ENCODE measurements at regions not wholly inside any gene's neighbourhood (a gene's known extent, or its start where the extent isn't known, plus 50 kb on each side); places are given as distances from the start of the nearest gene placed in this dataset.
"Not testable (repeated sequence)": the region's sequence is repeated elsewhere in the genome, so short reads cannot be mapped to it uniquely, and the experiment has no call there.

DNA sequence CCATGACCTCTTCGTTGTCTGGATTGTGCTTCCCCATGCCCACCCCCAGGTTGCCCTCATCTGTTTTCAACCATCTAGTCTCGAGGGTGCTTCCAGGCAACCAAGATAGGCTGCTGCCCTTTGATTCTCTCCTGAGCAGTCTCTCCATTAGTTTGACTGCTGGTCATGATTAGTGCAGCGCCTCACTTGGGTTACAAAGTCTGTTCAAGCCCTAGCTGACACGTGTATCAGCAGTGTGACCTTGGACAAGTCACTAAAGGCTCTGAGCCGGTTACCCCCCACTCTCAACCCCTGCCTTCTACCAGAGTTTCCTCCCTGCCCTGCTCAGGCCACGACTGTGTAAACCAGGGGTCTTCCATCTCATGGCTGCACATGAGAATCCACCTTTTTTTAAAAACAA, 185.3 kb upstream of the PWP1 start:
- DNase-seq (ENCODE audit: low read depth) = no peak

DNA sequence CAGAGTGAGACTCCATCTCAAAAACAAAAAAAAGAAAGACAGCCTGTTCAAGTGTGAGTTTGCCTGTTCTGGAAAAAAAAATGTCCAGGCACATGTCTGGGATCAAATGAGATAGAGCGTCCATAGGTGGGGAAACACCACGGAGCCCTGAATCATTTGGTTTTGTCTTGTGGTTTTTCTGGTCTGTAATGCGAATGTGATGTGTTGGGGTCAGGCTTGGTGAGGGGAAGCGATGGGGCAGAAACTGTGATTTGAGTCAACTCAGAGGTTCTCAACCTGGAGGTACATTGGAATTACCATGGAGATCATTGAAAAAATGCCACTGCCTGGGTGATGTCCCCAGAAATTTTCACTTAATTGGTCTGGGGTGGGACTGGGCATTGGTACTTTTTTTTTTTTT, 183.9 kb upstream of the PWP1 start:
- DNase-seq (ENCODE audit: low read depth) = no peak

- no peak for DNase-seq (ENCODE audit: low read depth)
Observed at GRCh38 chr12:107503129-107503855, 182.3 kb upstream of the PWP1 start.

DNA sequence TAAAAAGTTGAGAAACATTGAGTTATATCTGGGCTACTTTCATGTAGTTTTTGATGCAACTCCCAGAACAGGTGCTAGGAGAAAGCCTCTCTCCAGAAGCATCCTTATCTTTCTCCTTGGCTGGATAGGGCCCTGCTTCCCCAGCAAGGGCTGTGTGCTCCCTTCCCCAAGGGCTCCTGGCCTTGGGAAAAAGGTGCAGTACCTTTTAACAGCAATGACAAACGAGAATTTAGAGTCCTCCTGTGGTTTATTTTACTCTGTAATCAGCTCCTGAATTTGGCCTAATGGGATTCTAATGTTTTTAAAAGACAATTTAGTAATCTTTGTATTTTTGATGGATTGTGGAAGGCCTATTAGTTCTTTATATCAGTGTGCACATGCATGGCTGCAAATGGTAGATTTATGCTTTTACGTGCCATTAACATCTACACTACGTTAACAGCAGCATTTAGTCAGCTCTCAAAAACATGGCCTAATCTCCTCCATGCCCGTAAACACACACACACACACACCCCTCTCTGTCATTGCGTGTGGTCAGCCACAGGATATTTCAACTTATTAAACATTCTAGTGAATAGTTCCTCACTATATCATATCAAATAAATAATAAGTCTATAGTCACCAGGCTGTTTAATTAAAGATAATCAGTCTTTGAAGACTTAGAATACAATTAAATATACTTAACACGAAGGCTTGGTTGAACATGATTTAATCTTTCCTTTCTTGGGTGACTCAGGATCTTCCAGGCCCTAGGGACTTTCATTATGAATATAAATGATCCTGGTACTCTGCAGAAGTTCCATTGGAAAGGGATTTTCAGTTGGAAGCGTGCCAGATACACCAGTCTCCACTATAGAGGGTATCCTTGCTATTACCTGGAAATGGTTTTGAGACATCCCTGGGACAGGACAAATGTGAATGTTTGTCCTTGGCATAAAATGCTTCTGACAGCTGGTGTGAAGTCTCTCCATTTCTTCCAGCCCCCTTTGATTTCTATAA, 181.4 kb upstream of the PWP1 start:
- no peak for DNase-seq (ENCODE audit: low read depth)

GRCh38 chr12:107509421-107509820, 176.2 kb upstream of the PWP1 start:
- no peak for DNase-seq (ENCODE audit: low read depth)

GRCh38 chr12:107510211-107510610, 175.4 kb upstream of the PWP1 start:
- no peak for DNase-seq (ENCODE audit: low read depth)

DNA sequence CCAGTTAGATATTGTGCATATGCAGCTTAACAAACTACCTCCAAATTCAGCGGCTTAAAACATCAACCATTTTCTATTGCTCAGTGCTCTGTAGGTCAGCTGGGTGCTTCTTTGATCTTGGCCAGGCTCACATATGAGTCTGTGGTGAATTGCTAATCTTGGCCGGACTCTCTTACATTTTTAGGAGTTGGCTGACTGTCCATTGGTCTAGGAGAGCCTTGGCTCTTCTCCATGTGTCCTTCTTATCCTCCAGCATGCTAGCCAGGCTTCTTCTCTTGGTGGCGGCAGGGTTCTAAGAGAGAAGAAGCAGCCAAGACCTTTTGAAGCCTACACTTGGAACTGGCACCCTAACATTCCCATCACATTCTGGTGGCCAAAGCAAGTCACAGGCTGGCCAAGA, 174.3 kb upstream of the PWP1 start:
- DNase-seq (ENCODE audit: low read depth) = no peak

GRCh38 chr12:107512391-107512790, 173.2 kb upstream of the PWP1 start:
- DNase-seq (ENCODE audit: low read depth) = no peak

GRCh38 chr12:107513184-107513583, 172.4 kb upstream of the PWP1 start:
- DNase-seq (ENCODE audit: low read depth) = no peak

- no peak for DNase-seq (ENCODE audit: low read depth)
Observed at GRCh38 chr12:107513636-107514400, 171.8 kb upstream of the PWP1 start.

DNA sequence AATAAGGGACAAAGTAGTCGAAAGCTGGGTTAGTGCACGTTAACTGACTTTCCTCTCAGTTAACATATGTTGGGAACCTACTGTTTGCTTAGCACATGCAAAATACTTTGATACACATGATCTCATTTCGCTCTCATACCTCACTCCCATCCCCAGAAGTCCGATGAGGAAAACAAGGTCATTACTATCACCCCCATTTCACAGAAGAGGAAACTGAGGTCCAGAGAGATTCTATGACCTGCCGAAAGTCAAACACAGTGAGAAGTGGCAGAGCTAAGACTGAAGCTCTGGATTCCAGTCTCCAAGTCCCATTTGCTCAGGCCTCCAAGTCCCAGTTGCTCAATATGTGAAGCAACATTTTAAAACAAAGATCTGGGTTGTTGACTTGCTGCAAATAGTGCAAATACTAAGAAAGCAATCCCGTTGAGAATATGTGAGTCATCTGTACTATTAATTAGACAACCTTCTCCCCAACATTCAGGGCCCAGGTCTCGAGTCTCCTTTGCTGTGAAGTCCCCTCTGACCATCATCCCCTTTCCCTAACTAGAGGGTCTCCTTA, 170.6 kb upstream of the PWP1 start:
- no peak for DNase-seq (ENCODE audit: low read depth)

GRCh38 chr12:107515446-107515958, 170.1 kb upstream of the PWP1 start:
- no peak for DNase-seq (ENCODE audit: low read depth)

DNA sequence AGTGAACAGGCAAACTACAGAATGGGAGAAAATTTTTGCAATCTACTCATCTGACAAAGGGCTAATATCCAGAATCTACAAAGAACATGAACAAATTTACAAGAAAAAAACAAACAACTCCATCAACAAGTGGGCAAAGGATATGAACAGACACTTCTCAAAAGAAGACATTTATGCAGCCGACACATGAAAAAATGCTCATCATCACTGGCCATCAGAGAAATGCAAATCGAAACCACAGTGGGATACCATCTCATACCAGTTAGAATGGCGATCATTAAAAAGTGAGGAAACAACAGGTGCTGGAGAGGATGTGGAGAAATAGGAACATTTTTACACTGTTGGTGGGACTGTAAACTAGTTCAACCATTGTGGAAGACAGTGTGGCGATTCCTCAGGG, 167.8 kb upstream of the PWP1 start:
- not testable (repeated sequence) for DNase-seq (ENCODE audit: low read depth)

DNA sequence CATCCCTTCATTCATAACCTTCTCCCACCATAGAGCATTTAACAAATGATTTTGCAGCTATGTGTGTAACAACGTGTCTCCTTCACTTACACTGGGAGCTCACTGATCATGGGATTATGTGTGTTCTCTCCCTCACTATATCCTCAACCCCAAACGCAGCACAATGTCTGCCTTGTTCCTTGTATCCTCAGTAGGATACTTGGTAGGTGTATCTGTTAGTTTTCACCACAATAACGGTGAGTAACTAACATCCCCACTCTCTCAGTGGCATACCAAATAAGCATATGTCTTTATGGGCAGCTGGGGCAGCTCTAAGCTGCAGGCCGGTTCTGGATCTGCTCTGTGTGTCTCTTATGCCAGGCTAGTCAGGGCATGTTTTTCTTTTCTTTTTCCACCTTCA, 166.7 kb upstream of the PWP1 start:
- DNase-seq (ENCODE audit: low read depth) = no peak

- no peak for DNase-seq (ENCODE audit: low read depth)
Observed at GRCh38 chr12:107519906-107520859, 165.4 kb upstream of the PWP1 start.

DNA sequence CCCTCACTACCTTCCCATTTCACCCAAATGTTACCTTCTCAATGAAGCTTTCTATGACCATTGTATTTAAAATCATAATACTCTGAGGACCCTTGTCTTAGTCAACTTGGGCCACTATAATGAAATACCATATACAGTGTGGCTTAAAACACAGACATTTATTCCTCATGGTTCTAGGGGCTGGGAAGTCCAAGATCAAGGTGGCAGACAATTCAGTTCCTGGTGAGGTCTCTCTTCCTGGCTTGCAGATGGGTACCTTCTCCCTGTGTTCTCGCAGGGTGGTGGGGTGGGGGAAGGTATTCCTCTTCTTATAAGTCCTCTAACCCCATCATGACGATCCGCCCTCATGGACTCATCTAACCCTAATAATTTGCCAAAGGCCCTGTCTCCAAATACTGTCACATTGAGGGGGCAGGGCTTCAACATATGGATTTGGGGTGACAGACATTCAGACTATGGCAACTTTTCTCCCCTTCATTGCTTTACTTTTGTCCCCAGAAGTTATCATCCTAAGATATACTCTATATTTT, 163.7 kb upstream of the PWP1 start:
- no peak for DNase-seq (ENCODE audit: low read depth)

- DNase-seq (ENCODE audit: low read depth) = no peak
Observed at GRCh38 chr12:107522692-107523477, 162.7 kb upstream of the PWP1 start.

GRCh38 chr12:107523775-107524535, 161.6 kb upstream of the PWP1 start:
- no peak for DNase-seq (ENCODE audit: low read depth)
